Gastroesophageal sphincter (tissue), 2 donors: ENCODE measurements at regions not wholly inside any gene's neighbourhood (a gene's known extent, or its start where the extent isn't known, plus 50 kb on each side); places are given as distances from the start of the nearest gene placed in this dataset.

Experiments used
- EP300 ChIP-seq: sonication (generic); formaldehyde crosslinking; IDR thresholded peaks from one replicate; pipeline ENCODE4 v1.6.1; 2017; ENCODE audit warnings: antibody characterized with exemption, mild to moderate bottlenecking
- POLR2A ChIP-seq, 2 donors: fragments of 450-650 bp; IDR thresholded peaks; one replicate each; pipeline ENCODE4 v1.6.1; 2017; ENCODE audit warnings: antibody characterized with exemption in 2 of 2, mild to moderate bottlenecking in 2 of 2, moderate library complexity in 1 of 2

- no peak for TF ChIP-seq POLR2A (IDR thresholded peaks at IDR 0.05)
- TF ChIP-seq EP300 = no peak
Observed at GRCh38 chr16:77064037-77064436, 127.0 kb upstream of the MON1B start.
